KG1 (cell line): ENCODE measurements at regions not wholly inside any gene's neighbourhood (a gene's known extent, or its start where the extent isn't known, plus 50 kb on each side); places are given as distances from the start of the nearest gene placed in this dataset.

Experiments used
- DNase-seq: peaks from one replicate; lab custom pipeline; 2025; lab: John Stamatoyannopoulos, UW

- DNase-seq = no peak
These were observed 497.8 kb upstream of the MYT1L start for GRCh38 chr2:2828774-2829368.

- DNase-seq = no peak
These were observed 496.7 kb upstream of the MYT1L start for GRCh38 chr2:2827761-2828221.

DNA sequence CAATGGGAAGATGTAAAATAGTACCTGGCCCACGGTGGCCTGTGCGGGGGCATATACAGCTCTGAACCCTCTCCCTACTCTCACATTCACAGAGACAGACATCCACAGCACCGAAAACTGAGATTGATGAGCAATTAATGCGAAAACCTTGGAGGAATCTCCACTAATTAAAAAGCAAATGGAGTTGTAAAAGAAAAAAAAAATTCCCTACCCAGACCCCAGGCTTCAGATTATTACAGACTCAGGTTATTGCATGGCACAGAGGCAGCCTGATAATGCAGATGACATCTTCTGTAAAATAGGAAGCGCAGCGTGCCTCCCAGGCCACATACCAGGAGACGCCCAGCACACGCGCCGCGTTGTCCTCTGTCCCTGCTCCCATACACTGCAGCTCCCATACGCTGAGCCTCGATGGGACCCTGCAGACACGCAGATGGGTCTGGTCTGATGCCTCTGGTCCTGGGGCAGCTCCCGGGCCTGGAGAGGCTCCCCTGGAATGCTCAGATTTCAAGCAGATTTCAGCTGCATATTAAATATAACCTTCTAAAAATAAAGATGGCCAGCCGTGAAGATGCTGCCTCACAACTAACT lies 496.1 kb upstream of the MYT1L start:
- DNase-seq = no peak

- no peak for DNase-seq
These were observed 495.5 kb upstream of the MYT1L start for GRCh38 chr2:2826621-2827020.

DNA sequence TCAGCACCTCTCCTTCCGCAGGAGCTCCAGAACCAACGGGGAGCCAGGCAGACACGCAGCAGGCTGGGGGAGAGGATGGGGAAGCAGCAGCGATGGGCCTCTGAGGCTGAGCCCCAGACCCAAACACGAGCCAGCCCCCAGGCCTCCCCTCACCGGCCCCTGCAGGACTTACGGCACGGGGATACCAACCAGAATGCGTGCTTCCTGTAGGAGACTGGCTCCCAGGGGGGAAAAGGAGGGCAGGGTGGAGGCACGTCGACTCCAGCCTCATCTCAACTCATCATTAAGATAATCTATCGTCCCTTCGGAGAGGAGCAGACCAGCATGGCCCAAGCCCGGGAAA lies 495.1 kb upstream of the MYT1L start:
- no peak for DNase-seq

GRCh38 chr2:2825516-2826208 lies 494.6 kb upstream of the MYT1L start:
- no peak for DNase-seq

DNA sequence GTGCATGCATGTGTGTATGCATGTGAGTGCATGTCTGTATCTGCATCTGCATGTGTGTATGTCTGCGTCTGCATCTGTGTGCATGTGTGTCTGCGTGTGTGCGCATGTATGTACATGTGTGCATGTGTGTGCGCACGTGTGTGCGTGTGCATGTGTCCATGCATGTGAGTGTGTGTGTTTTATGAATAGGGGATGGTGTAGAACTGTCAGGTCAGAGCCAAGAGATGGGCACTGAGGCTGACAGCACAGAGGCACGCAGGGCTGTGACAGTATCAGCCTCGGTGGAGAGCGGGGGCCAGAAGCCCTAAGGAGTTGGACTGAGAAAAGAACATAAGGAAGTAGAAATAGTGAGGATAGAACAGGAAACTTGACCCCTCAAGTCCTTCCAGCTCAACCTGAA lies 494.0 kb upstream of the MYT1L start:
- no peak for DNase-seq

- DNase-seq = no peak
These were observed 493.5 kb upstream of the MYT1L start for GRCh38 chr2:2824588-2824987.

DNA sequence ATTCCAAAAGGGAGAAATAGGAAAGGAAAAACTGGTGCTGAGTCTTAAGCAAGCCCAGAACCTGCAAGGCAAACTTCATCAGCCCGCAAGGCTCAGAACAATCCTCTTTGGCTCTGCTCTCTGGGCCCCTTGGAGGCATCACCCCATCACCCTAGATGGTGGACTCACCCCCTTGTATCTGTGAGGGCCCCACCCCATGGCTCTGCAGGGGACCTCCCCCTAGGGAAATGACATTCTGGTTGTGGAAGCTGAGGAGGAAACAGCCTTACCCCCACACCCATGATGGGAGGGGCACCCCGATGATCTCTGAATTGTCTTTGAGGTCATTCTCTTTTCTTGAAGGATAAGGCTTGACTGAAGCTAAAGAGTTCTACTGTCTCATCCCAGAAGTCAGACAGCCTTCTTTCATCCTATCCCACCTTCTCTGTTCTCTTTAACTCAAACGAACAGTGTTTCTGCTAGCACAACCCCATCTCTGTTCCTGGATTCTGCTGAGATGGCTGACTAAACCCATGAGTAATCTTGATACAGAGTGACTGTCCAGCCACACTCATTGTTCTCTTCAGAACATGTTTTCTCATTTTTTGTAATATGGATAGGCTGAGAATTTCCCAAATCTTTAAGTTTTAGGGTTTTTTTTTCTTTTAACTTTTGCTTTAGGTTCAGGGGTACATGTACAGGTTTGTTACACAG lies 492.1 kb upstream of the MYT1L start:
- no peak for DNase-seq

- no peak for DNase-seq
These were observed 491.1 kb upstream of the MYT1L start for GRCh38 chr2:2822143-2822542.

GRCh38 chr2:2812648-2813047 lies 481.6 kb upstream of the MYT1L start:
- DNase-seq = no peak

DNA sequence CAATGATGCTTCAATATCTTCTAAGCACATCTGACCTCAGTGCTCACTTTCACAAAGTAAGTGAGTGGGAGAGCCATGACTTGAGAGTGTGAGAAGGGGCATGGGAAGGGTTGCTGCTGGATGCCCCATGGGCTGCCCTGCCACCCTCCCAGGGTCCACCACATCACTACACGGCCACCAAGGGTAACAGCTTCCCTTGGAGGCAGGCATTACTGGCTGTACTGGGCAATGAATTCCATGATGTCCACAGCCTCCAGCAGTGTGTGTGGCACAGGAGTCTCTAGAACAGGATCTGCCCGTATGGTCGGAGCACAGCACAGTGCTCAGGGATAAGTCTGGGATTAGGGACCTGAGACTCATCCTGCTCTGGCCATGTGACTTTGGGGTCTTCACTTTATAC lies 481.0 kb upstream of the MYT1L start:
- no peak for DNase-seq

DNA sequence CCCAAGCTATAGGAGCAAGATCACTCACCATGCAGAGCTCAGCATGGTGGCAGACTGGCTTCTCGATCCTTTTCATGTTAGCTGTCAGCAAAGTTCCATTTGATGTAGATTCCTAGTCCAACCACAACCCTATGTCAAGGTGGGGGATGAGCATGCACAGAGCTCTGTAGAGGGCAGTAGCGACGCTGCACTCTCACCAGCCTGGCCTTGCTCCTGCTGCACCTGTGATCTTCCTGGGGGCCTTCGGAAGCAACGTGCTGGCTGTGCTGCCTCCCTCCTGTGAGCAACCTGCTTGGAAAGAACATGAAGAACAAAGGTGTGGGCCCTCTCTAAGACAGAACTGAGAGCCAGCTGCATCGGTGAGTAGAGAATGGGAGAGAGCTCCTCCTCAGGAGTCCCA lies 479.4 kb upstream of the MYT1L start:
- no peak for DNase-seq

- DNase-seq = no peak
These were observed 478.7 kb upstream of the MYT1L start for GRCh38 chr2:2809771-2810170.

DNA sequence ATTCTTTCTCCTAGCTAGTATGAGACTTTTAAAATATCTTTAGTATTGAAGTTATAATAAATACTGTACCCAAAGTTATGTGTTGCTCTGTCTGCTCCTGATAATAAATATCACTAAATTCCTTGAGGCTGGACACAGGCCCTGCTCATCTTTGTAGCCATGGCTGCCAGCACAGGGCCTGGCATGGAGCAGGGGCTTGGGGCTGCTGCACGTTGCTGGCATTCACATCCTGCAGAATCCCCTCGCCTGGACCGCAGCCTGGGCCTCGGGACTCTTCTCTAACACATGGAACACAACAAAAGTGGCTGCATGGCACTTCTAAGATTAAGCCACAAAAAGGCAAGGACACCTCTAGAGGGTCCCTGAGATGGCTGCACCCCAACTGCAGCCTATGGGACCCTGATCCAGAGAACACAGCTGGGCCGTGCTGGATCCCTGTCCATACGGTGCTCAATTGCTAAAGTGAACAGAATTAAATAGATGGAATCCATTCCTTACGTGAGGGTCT lies 477.5 kb upstream of the MYT1L start:
- DNase-seq = no peak

DNA sequence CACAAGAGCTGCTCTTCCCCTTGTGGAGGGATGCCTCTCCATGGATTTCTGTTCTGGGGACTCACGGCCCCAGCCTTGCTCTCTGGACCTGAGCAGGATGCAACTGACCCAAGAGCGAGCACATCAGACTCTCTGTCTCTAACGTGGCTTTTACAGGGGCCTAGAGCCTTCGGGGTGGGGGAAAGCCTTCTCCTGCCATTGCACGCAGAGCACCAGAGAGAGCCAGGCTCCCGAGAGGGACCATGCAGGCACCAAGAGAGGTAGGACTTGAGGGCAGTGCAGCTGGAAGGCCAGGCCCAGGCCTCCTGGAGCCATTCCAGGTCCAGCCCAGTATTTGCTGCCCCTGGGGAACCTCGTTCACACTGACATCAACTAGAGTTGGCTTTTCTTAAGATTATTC lies 475.6 kb upstream of the MYT1L start:
- DNase-seq = no peak

- no peak for DNase-seq
These were observed 474.2 kb upstream of the MYT1L start for GRCh38 chr2:2805263-2805662.

DNA sequence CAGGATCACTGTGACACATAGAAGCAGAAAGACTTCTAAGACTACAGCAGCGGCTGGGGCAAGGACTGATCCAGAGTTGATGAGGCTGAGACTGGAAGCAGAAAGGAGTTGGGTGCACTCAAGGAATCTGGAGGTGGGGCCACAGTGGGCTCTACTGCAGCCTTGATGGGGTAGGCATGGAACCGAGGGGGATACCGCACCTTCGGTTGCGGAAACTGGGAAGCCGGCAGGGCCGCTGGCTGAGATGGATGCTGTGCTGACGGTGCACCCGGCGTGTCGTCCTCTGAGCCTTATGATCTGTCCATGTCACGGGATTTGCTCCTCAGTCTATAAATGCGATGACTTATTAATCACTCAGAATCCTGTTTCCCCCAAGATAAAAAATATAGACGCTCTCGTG lies 473.5 kb upstream of the MYT1L start:
- DNase-seq = no peak

DNA sequence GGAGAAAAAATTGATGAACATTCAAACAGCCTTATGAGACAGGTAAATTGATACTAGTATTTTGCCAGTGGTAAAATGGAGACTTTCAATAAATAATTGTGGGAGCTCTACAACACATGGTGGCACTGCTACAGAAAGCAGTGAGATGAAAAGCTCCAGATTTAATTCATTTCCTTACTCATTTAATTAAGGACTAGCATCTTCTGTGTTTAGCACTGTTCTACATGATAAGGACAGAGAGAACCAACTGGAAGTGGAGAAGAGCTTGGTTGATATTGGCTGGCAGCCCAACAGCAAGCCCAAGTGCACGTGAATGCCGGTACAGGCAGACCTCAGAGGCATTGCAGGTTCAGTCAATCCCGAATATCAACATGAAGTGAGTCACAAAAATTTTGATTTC lies 470.4 kb upstream of the MYT1L start:
- no peak for DNase-seq

GRCh38 chr2:2800697-2801096 lies 469.6 kb upstream of the MYT1L start:
- DNase-seq = no peak

- no peak for DNase-seq
These were observed 468.9 kb upstream of the MYT1L start for GRCh38 chr2:2800001-2800400.

- no peak for DNase-seq
These were observed 468.1 kb upstream of the MYT1L start for GRCh38 chr2:2799151-2799697.

- no peak for DNase-seq
These were observed 467.3 kb upstream of the MYT1L start for GRCh38 chr2:2798337-2798736.
